ENCODE measurements at regions not wholly inside any gene's neighbourhood (a gene's known extent, or its start where the extent isn't known, plus 50 kb on each side); places are given as distances from the start of the nearest gene placed in this dataset.

- Histone ChIP-seq H3K27ac (ENCODE audit: low read length) (no peak overlapping the region), H3K4me1 (ENCODE audit: control insufficient read depth in 1 of 2, insufficient read depth in 2 of 2, low read length in 2 of 2) (no peaks in the 10 kb centered on the region), H3K9me3 (ENCODE audit: control insufficient read depth in 1 of 2, low read length in 2 of 2) (no peaks in the 10 kb centered on the region), H3K27me3 (ENCODE audit: low read depth, low read length) (no peaks in the 10 kb centered on the region), H3K4me3 (ENCODE audit: low read depth in 1 of 2, low read length in 2 of 2) (no peak overlapping the region), H3K36me3 (ENCODE audit: control insufficient read depth in 1 of 2, insufficient read depth in 2 of 2, low read length in 2 of 2) (no peaks in the 10 kb centered on the region)
Measured at GRCh38 chr2:7931808-7932207, 750.0 kb upstream of the ID2 start.

GRCh38 chr2:7933672-7934071 is 748.2 kb upstream of the ID2 start:
- H3K36me3 ChIP-seq (ENCODE audit: control insufficient read depth in 1 of 2, insufficient read depth in 2 of 2, low read length in 2 of 2) = no peaks in the 10 kb centered on the region
- no peak overlapping the region for H3K4me3 ChIP-seq (ENCODE audit: low read depth in 1 of 2, low read length in 2 of 2)
- H3K9me3 ChIP-seq (ENCODE audit: control insufficient read depth in 1 of 2, low read length in 2 of 2) = no peaks in the 10 kb centered on the region
- no peaks in the 10 kb centered on the region for H3K27me3 ChIP-seq (ENCODE audit: low read depth, low read length)
- H3K27ac ChIP-seq (ENCODE audit: low read length) = no peak overlapping the region
- no peaks in the 10 kb centered on the region for H3K4me1 ChIP-seq (ENCODE audit: control insufficient read depth in 1 of 2, insufficient read depth in 2 of 2, low read length in 2 of 2)

- H3K27me3 ChIP-seq (ENCODE audit: low read depth, low read length) = no peaks in the 10 kb centered on the region
- H3K9me3 ChIP-seq (ENCODE audit: control insufficient read depth in 1 of 2, low read length in 2 of 2) = no peaks in the 10 kb centered on the region
- no peak overlapping the region for H3K27ac ChIP-seq (ENCODE audit: low read length)
- H3K4me1 ChIP-seq (ENCODE audit: control insufficient read depth in 1 of 2, insufficient read depth in 2 of 2, low read length in 2 of 2) = no peaks in the 10 kb centered on the region
- H3K4me3 ChIP-seq (ENCODE audit: low read depth in 1 of 2, low read length in 2 of 2) = no peak overlapping the region
- no peaks in the 10 kb centered on the region for H3K36me3 ChIP-seq (ENCODE audit: control insufficient read depth in 1 of 2, insufficient read depth in 2 of 2, low read length in 2 of 2)
Measured at GRCh38 chr2:7934476-7934875, 747.4 kb upstream of the ID2 start.

- Histone ChIP-seq H3K4me1 (ENCODE audit: control insufficient read depth in 1 of 2, insufficient read depth in 2 of 2, low read length in 2 of 2) (no peaks in the 10 kb centered on the region), H3K9me3 (ENCODE audit: control insufficient read depth in 1 of 2, low read length in 2 of 2) (no peaks in the 10 kb centered on the region), H3K27me3 (ENCODE audit: low read depth, low read length) (no peaks in the 10 kb centered on the region), H3K27ac (ENCODE audit: low read length) (no peak overlapping the region), H3K36me3 (ENCODE audit: control insufficient read depth in 1 of 2, insufficient read depth in 2 of 2, low read length in 2 of 2) (no peaks in the 10 kb centered on the region), H3K4me3 (ENCODE audit: low read depth in 1 of 2, low read length in 2 of 2) (no peak overlapping the region)
Measured at GRCh38 chr2:7937082-7937481, 744.8 kb upstream of the ID2 start.

GRCh38 chr2:7940723-7941122 is 741.1 kb upstream of the ID2 start:
- H3K4me3 ChIP-seq (ENCODE audit: low read depth in 1 of 2, low read length in 2 of 2) = no peak overlapping the region
- no peaks in the 10 kb centered on the region for H3K27me3 ChIP-seq (ENCODE audit: low read depth, low read length)
- no peaks in the 10 kb centered on the region for H3K4me1 ChIP-seq (ENCODE audit: control insufficient read depth in 1 of 2, insufficient read depth in 2 of 2, low read length in 2 of 2)
- H3K36me3 ChIP-seq (ENCODE audit: control insufficient read depth in 1 of 2, insufficient read depth in 2 of 2, low read length in 2 of 2) = no peaks in the 10 kb centered on the region
- no peaks in the 10 kb centered on the region for H3K9me3 ChIP-seq (ENCODE audit: control insufficient read depth in 1 of 2, low read length in 2 of 2)
- H3K27ac ChIP-seq (ENCODE audit: low read length) = no peak overlapping the region

GRCh38 chr2:7943446-7943845 is 738.4 kb upstream of the ID2 start:
- Histone ChIP-seq H3K4me1 (ENCODE audit: control insufficient read depth in 1 of 2, insufficient read depth in 2 of 2, low read length in 2 of 2) (no peaks in the 10 kb centered on the region), H3K27ac (ENCODE audit: low read length) (no peak overlapping the region), H3K4me3 (ENCODE audit: low read depth in 1 of 2, low read length in 2 of 2) (no peak overlapping the region), H3K9me3 (ENCODE audit: control insufficient read depth in 1 of 2, low read length in 2 of 2) (no peaks in the 10 kb centered on the region), H3K27me3 (ENCODE audit: low read depth, low read length) (no peaks in the 10 kb centered on the region), H3K36me3 (ENCODE audit: control insufficient read depth in 1 of 2, insufficient read depth in 2 of 2, low read length in 2 of 2) (no peaks in the 10 kb centered on the region)

- Histone ChIP-seq H3K9me3 (ENCODE audit: control insufficient read depth in 1 of 2, low read length in 2 of 2) (no peaks in the 10 kb centered on the region), H3K27ac (ENCODE audit: low read length) (no peak overlapping the region), H3K36me3 (ENCODE audit: control insufficient read depth in 1 of 2, insufficient read depth in 2 of 2, low read length in 2 of 2) (no peaks in the 10 kb centered on the region), H3K4me3 (ENCODE audit: low read depth in 1 of 2, low read length in 2 of 2) (no peak overlapping the region), H3K27me3 (ENCODE audit: low read depth, low read length) (no peaks in the 10 kb centered on the region), H3K4me1 (ENCODE audit: control insufficient read depth in 1 of 2, insufficient read depth in 2 of 2, low read length in 2 of 2) (no peaks in the 10 kb centered on the region)
Measured at GRCh38 chr2:7945026-7945425, 736.8 kb upstream of the ID2 start.

- Histone ChIP-seq H3K4me3 (ENCODE audit: low read depth in 1 of 2, low read length in 2 of 2) (no peak overlapping the region), H3K36me3 (ENCODE audit: control insufficient read depth in 1 of 2, insufficient read depth in 2 of 2, low read length in 2 of 2) (no peaks in the 10 kb centered on the region), H3K27ac (ENCODE audit: low read length) (no peak overlapping the region), H3K9me3 (ENCODE audit: control insufficient read depth in 1 of 2, low read length in 2 of 2) (no peaks in the 10 kb centered on the region), H3K27me3 (ENCODE audit: low read depth, low read length) (no peaks in the 10 kb centered on the region), H3K4me1 (ENCODE audit: control insufficient read depth in 1 of 2, insufficient read depth in 2 of 2, low read length in 2 of 2) (no peaks in the 10 kb centered on the region)
Measured at GRCh38 chr2:7950035-7950612, 731.7 kb upstream of the ID2 start.

GRCh38 chr2:7951001-7951400 is 730.9 kb upstream of the ID2 start:
- H3K27ac ChIP-seq (ENCODE audit: low read length) = no peak overlapping the region
- H3K36me3 ChIP-seq (ENCODE audit: control insufficient read depth in 1 of 2, insufficient read depth in 2 of 2, low read length in 2 of 2) = no peaks in the 10 kb centered on the region
- no peaks in the 10 kb centered on the region for H3K27me3 ChIP-seq (ENCODE audit: low read depth, low read length)
- no peak overlapping the region for H3K4me3 ChIP-seq (ENCODE audit: low read depth in 1 of 2, low read length in 2 of 2)
- H3K9me3 ChIP-seq (ENCODE audit: control insufficient read depth in 1 of 2, low read length in 2 of 2) = no peaks in the 10 kb centered on the region
- no peaks in the 10 kb centered on the region for H3K4me1 ChIP-seq (ENCODE audit: control insufficient read depth in 1 of 2, insufficient read depth in 2 of 2, low read length in 2 of 2)

- no peaks in the 10 kb centered on the region for H3K4me1 ChIP-seq (ENCODE audit: control insufficient read depth in 1 of 2, insufficient read depth in 2 of 2, low read length in 2 of 2)
- H3K27me3 ChIP-seq (ENCODE audit: low read depth, low read length) = no peaks in the 10 kb centered on the region
- no peak overlapping the region for H3K27ac ChIP-seq (ENCODE audit: low read length)
- no peaks in the 10 kb centered on the region for H3K9me3 ChIP-seq (ENCODE audit: control insufficient read depth in 1 of 2, low read length in 2 of 2)
- H3K36me3 ChIP-seq (ENCODE audit: control insufficient read depth in 1 of 2, insufficient read depth in 2 of 2, low read length in 2 of 2) = no peaks in the 10 kb centered on the region
- no peak overlapping the region for H3K4me3 ChIP-seq (ENCODE audit: low read depth in 1 of 2, low read length in 2 of 2)
Measured at GRCh38 chr2:7951490-7951889, 730.4 kb upstream of the ID2 start.

- Histone ChIP-seq H3K9me3 (ENCODE audit: control insufficient read depth in 1 of 2, low read length in 2 of 2) (no peaks in the 10 kb centered on the region), H3K36me3 (ENCODE audit: control insufficient read depth in 1 of 2, insufficient read depth in 2 of 2, low read length in 2 of 2) (no peaks in the 10 kb centered on the region), H3K27me3 (ENCODE audit: low read depth, low read length) (no peaks in the 10 kb centered on the region), H3K4me1 (ENCODE audit: control insufficient read depth in 1 of 2, insufficient read depth in 2 of 2, low read length in 2 of 2) (no peaks in the 10 kb centered on the region), H3K4me3 (ENCODE audit: low read depth in 1 of 2, low read length in 2 of 2) (no peak overlapping the region), H3K27ac (ENCODE audit: low read length) (no peak overlapping the region)
Measured at GRCh38 chr2:7952046-7952745, 729.7 kb upstream of the ID2 start.

GRCh38 chr2:7953195-7953594 is 728.7 kb upstream of the ID2 start:
- Histone ChIP-seq H3K4me1 (ENCODE audit: control insufficient read depth in 1 of 2, insufficient read depth in 2 of 2, low read length in 2 of 2) (no peaks in the 10 kb centered on the region), H3K9me3 (ENCODE audit: control insufficient read depth in 1 of 2, low read length in 2 of 2) (no peaks in the 10 kb centered on the region), H3K36me3 (ENCODE audit: control insufficient read depth in 1 of 2, insufficient read depth in 2 of 2, low read length in 2 of 2) (no peaks in the 10 kb centered on the region), H3K27ac (ENCODE audit: low read length) (no peak overlapping the region), H3K4me3 (ENCODE audit: low read depth in 1 of 2, low read length in 2 of 2) (no peak overlapping the region), H3K27me3 (ENCODE audit: low read depth, low read length) (no peaks in the 10 kb centered on the region)

Data from muscle layer of duodenum (tissue), 2 donors.